Spleen (tissue), 7 donors: ENCODE measurements at regions not wholly inside any gene's neighbourhood (a gene's known extent, or its start where the extent isn't known, plus 50 kb on each side); places are given as distances from the start of the nearest gene placed in this dataset.

ENCODE experiments used
- POLR2AphosphoS5 ChIP-seq, 3 donors: sonication (generic); formaldehyde crosslinking; IDR thresholded peaks; one replicate each; pipeline ENCODE4 v1.5.1; 2017; ENCODE audit warnings: antibody characterized with exemption in 3 of 3
- TF ChIP-seq, protein P1 (sequence below), 11 experiments: fragments of 200-600 bp in 7 of 11; fragments of 450-650 bp in 4 of 11; sonication (generic) in 4 of 11; IDR thresholded peaks in 8 of 11; conservative IDR thresholded peaks in 3 of 11; 1 replicate in 7 of 11; 2 replicates in 4 of 11; pipeline versions ENCODE4 v1.4.0 to v1.8.0; 2016 to 2021; ENCODE audit warnings: antibody characterized with exemption in 11 of 11, inconsistent platforms in 4 of 11, mild to moderate bottlenecking in 1 of 11
- donor health status: DM: no; HTN: no; CAD: no; lungs with moderate emphysema.
- donor health status: DM: no; HTN: no; CAD: no.
- donor health status: DM: no; HTN: no; CAD: no.

- TF ChIP-seq, protein P1, sequence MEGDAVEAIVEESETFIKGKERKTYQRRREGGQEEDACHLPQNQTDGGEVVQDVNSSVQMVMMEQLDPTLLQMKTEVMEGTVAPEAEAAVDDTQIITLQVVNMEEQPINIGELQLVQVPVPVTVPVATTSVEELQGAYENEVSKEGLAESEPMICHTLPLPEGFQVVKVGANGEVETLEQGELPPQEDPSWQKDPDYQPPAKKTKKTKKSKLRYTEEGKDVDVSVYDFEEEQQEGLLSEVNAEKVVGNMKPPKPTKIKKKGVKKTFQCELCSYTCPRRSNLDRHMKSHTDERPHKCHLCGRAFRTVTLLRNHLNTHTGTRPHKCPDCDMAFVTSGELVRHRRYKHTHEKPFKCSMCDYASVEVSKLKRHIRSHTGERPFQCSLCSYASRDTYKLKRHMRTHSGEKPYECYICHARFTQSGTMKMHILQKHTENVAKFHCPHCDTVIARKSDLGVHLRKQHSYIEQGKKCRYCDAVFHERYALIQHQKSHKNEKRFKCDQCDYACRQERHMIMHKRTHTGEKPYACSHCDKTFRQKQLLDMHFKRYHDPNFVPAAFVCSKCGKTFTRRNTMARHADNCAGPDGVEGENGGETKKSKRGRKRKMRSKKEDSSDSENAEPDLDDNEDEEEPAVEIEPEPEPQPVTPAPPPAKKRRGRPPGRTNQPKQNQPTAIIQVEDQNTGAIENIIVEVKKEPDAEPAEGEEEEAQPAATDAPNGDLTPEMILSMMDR (IDR thresholded peaks at IDR 0.05 in 8 of 11, conservative IDR thresholded peaks at IDR 0.05 in 3 of 11) = no peak
- no peak for TF ChIP-seq POLR2AphosphoS5 (IDR thresholded peaks at IDR 0.05)
Measured at GRCh38 chr11:70506986-70507385, 108.7 kb downstream of the CTTN start.
